ENCODE measurements at regions not wholly inside any gene's neighbourhood (a gene's known extent, or its start where the extent isn't known, plus 50 kb on each side); places are given as distances from the start of the nearest gene placed in this dataset.

DNA sequence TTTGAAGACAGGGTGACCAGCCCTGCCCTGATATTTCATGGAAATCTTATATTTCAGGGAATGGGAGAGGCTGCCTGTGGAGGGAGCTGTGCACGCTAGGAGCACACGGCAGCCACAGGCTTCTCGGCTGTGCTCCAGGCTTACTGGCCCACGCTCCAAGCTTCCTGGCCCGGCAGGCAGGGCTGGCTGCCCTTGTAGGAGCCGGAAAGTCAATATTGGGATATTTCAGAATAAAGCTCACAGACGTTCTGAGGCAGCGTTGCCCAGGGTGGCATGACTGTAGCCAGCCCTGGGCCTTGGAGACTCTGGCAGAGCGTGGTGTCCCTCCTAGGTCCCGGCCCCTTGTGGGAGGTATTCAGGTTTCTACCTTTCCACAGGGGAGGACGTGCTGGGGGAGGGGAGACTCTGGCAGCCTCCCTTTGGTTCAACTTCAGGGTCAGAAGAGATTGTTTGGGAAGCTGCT, 95.6 kb downstream of the NPIPB11 start:
- TF ChIP-seq, protein P1, sequence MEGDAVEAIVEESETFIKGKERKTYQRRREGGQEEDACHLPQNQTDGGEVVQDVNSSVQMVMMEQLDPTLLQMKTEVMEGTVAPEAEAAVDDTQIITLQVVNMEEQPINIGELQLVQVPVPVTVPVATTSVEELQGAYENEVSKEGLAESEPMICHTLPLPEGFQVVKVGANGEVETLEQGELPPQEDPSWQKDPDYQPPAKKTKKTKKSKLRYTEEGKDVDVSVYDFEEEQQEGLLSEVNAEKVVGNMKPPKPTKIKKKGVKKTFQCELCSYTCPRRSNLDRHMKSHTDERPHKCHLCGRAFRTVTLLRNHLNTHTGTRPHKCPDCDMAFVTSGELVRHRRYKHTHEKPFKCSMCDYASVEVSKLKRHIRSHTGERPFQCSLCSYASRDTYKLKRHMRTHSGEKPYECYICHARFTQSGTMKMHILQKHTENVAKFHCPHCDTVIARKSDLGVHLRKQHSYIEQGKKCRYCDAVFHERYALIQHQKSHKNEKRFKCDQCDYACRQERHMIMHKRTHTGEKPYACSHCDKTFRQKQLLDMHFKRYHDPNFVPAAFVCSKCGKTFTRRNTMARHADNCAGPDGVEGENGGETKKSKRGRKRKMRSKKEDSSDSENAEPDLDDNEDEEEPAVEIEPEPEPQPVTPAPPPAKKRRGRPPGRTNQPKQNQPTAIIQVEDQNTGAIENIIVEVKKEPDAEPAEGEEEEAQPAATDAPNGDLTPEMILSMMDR (IDR thresholded peaks at IDR 0.05 in 2 of 3, conservative IDR thresholded peaks at IDR 0.05 in 1 of 3; ENCODE audit: control insufficient read depth in 2 of 3, extremely low read depth in 1 of 3, insufficient read depth in 1 of 3, low read depth in 3 of 3, low read length in 3 of 3), result no peak
- TF ChIP-seq HDAC6 (IDR thresholded peaks at IDR 0.05; ENCODE audit: unreplicated experiment) (no peak), YBX1 (IDR thresholded peaks at IDR 0.05) (no peak), EZH2 (IDR thresholded peaks at IDR 0.05; ENCODE audit: borderline replicate concordance, control insufficient read depth, low read depth, low read length) (no peak)
- TF ChIP-seq, protein P2, sequence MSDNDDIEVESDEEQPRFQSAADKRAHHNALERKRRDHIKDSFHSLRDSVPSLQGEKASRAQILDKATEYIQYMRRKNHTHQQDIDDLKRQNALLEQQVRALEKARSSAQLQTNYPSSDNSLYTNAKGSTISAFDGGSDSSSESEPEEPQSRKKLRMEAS (IDR thresholded peaks at IDR 0.05; ENCODE audit: low read depth, low read length), result no peak
- TF ChIP-seq, protein P3, sequence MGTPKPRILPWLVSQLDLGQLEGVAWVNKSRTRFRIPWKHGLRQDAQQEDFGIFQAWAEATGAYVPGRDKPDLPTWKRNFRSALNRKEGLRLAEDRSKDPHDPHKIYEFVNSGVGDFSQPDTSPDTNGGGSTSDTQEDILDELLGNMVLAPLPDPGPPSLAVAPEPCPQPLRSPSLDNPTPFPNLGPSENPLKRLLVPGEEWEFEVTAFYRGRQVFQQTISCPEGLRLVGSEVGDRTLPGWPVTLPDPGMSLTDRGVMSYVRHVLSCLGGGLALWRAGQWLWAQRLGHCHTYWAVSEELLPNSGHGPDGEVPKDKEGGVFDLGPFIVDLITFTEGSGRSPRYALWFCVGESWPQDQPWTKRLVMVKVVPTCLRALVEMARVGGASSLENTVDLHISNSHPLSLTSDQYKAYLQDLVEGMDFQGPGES (IDR thresholded peaks at IDR 0.05), result no peak

Measured in GM12878 (cell line).